ENCODE measurements at regions not wholly inside any gene's neighbourhood (a gene's known extent, or its start where the extent isn't known, plus 50 kb on each side); places are given as distances from the start of the nearest gene placed in this dataset.

- Mint-ChIP-seq H3K4me3 (no peak overlapping the region), H3K27me3 (peaks cover 27 to 54% of the 10 kb centered on the region in 2 donors), H3K9me3 (no peaks in the 10 kb centered on the region), H3K27ac (no peak overlapping the region), H3K36me3 (ENCODE audit: insufficient read depth) (no peaks in the 10 kb centered on the region), H3K4me1 (ENCODE audit: low read depth in 2 of 2) (no peaks in the 10 kb centered on the region)
- no peak for ATAC-seq (replicated peaks)
- no peak for DNase-seq
Observed at GRCh38 chr18:2485983-2486382, 85.3 kb downstream of the METTL4 start.

- no peaks in the 10 kb centered on the region for H3K9me3 Mint-ChIP-seq
Observed at GRCh38 chr18:2486426-2486825, 84.9 kb downstream of the METTL4 start.

More at GRCh38 chr18:2486426-2486825, 84.9 kb downstream of the METTL4 start:
- ATAC-seq (replicated peaks) (no peak), DNase-seq (no peak)
- Mint-ChIP-seq H3K4me3 (no peak overlapping the region), H3K36me3 (ENCODE audit: insufficient read depth) (no peaks in the 10 kb centered on the region), H3K4me1 (ENCODE audit: low read depth in 2 of 2) (no peaks in the 10 kb centered on the region), H3K27ac (no peak overlapping the region), H3K27me3 (peaks cover 23 to 50% of the 10 kb centered on the region in 2 donors)

Measured in effector memory CD8-positive, alpha-beta T cell (primary cell).